ENCODE measurements at regions not wholly inside any gene's neighbourhood (a gene's known extent, or its start where the extent isn't known, plus 50 kb on each side); places are given as distances from the start of the nearest gene placed in this dataset.
A peak's percentile ranks its signal among the peaks of the same experiment; 100 is the strongest.
"Not testable (repeated sequence)": the region's sequence is repeated elsewhere in the genome, so short reads cannot be mapped to it uniquely, and the experiment has no call there.

GRCh38 chr1:113199760-113200455 is 126.9 kb downstream of the LRIG2 start:
- no peaks in the 10 kb centered on the region for H3K27me3 ChIP-seq (ENCODE audit: control insufficient read depth, insufficient read depth, low read length)
- DNase-seq, result peak; percentile 7
- no peaks in the 10 kb centered on the region for H3K9me3 ChIP-seq (replicated peaks; ENCODE audit: control insufficient read depth, low read depth, low read length)
- H3K36me3 ChIP-seq (ENCODE audit: control insufficient read depth, insufficient read depth, low read length), result no peaks in the 10 kb centered on the region
- no peaks in the 10 kb centered on the region for H3K4me1 ChIP-seq (ENCODE audit: control insufficient read depth, insufficient read depth, low read length)
- WGBS (ENCODE audit: insufficient coverage), result 17% methylated on average over 4 of the region's 8 CpGs
- no peak overlapping the region for H3K4me3 ChIP-seq (ENCODE audit: low read length)
- no peak overlapping the region for H3K27ac ChIP-seq (ENCODE audit: low read length)

- no peak overlapping the region for H3K27ac ChIP-seq (ENCODE audit: low read length)
- no peaks in the 10 kb centered on the region for H3K9me3 ChIP-seq (replicated peaks; ENCODE audit: control insufficient read depth, low read depth, low read length)
- no peak overlapping the region for H3K4me3 ChIP-seq (ENCODE audit: low read length)
- DNase-seq, result no peak
- H3K4me1 ChIP-seq (ENCODE audit: control insufficient read depth, insufficient read depth, low read length), result no peaks in the 10 kb centered on the region
- H3K36me3 ChIP-seq (ENCODE audit: control insufficient read depth, insufficient read depth, low read length), result no peaks in the 10 kb centered on the region
- H3K27me3 ChIP-seq (ENCODE audit: control insufficient read depth, insufficient read depth, low read length), result no peaks in the 10 kb centered on the region
Observed at GRCh38 chr1:113201560-113201959, 128.6 kb downstream of the LRIG2 start.

DNA sequence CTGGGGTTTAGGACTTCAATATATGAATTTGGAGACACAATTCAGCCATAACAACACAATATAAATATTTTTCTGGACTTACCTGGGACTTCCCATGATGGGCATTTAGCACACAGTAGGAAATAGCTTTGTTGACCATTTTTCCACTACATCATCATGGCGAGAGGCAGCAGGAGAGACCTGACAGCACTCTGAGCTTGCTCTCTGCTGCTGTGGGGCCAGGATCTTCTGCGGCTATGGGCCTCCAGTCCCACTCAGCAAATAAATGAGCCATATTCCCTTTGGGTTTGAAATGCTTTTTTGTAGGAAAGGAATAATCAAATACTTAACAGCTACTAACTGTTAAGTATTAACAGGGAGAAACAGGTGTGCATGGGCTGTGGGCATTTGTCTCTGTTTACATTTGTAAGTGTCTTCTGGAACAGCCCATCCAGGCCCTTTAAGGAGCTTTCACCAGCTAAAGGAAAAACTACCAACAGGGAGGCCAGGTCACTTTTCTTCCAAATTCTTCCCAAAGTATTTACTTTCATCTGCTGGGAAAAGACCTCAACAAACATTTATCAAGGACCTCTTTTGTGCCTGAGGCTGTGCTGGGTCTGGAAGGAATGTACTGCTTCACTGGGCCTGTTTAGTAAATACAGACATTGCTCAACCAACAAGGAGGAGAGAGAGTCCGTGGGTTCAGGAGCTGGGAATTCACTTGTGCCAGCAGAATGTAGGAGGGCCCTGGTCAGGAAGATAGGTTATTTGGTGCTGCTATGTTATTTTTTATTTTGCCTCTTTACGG is 133.2 kb downstream of the LRIG2 start:
- no peaks in the 10 kb centered on the region for H3K4me1 ChIP-seq (ENCODE audit: control insufficient read depth, insufficient read depth, low read length)
- H3K27ac ChIP-seq (ENCODE audit: low read length), result no peak overlapping the region
- no peaks in the 10 kb centered on the region for H3K36me3 ChIP-seq (ENCODE audit: control insufficient read depth, insufficient read depth, low read length)
- DNase-seq, result no peak
- WGBS (ENCODE audit: insufficient coverage), result 54% methylated on average over 2 of the region's 4 CpGs
- H3K9me3 ChIP-seq (replicated peaks; ENCODE audit: control insufficient read depth, low read depth, low read length), result no peaks in the 10 kb centered on the region
- H3K4me3 ChIP-seq (ENCODE audit: low read length), result no peak overlapping the region
- no peaks in the 10 kb centered on the region for H3K27me3 ChIP-seq (ENCODE audit: control insufficient read depth, insufficient read depth, low read length)

DNA sequence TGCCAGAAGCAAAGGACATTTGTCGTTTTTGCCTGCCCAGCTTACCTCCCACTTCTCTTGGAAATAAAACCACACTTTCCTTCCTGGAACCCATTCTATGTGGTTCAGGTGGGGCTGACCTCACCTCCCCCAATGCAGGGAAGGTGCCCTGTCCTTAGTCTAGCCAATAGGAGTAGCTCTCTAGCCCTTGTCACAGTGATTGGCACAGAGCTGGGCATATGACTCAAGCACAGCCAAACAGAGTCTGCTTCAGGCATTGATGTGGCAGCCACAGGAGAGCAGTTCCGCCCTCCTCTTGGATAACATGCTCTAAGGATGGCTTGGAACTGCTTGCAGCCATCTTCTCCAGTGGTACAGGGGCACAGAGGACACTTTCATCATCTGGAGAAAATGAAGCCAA is 134.0 kb downstream of the LRIG2 start:
- no peak for DNase-seq
- no peak overlapping the region for H3K27ac ChIP-seq (ENCODE audit: low read length)
- H3K4me3 ChIP-seq (ENCODE audit: low read length), result no peak overlapping the region
- no peaks in the 10 kb centered on the region for H3K36me3 ChIP-seq (ENCODE audit: control insufficient read depth, insufficient read depth, low read length)
- H3K9me3 ChIP-seq (replicated peaks; ENCODE audit: control insufficient read depth, low read depth, low read length), result no peaks in the 10 kb centered on the region
- no peaks in the 10 kb centered on the region for H3K4me1 ChIP-seq (ENCODE audit: control insufficient read depth, insufficient read depth, low read length)
- WGBS (ENCODE audit: insufficient coverage), result 50% methylated on average over 2 of the region's 2 CpGs
- H3K27me3 ChIP-seq (ENCODE audit: control insufficient read depth, insufficient read depth, low read length), result no peaks in the 10 kb centered on the region

DNA sequence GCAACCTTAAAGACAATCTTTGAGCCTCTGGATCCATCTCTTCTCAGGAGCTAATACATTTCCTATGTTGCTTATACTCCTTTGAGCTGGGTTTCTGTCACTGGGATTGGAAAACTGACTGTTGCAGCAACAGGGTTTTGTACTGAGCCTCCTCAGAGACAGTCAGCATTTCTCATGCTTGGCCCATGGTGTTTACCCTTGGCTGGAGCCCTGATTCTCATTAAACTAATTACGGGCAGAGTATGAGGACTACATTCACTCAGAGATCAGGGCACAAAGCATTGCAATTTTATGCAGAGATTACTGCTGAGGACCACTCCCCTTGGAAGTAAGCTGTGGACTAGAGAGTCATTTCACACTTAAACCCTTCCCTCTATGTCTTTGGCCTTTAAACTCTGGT is 134.5 kb downstream of the LRIG2 start:
- no peaks in the 10 kb centered on the region for H3K9me3 ChIP-seq (replicated peaks; ENCODE audit: control insufficient read depth, low read depth, low read length)
- no peak for DNase-seq
- H3K36me3 ChIP-seq (ENCODE audit: control insufficient read depth, insufficient read depth, low read length), result no peaks in the 10 kb centered on the region
- WGBS (ENCODE audit: insufficient coverage), result no CpG with 5 or more reads among the region's 1 CpG
- H3K27me3 ChIP-seq (ENCODE audit: control insufficient read depth, insufficient read depth, low read length), result no peaks in the 10 kb centered on the region
- no peak overlapping the region for H3K4me3 ChIP-seq (ENCODE audit: low read length)
- H3K27ac ChIP-seq (ENCODE audit: low read length), result no peak overlapping the region
- H3K4me1 ChIP-seq (ENCODE audit: control insufficient read depth, insufficient read depth, low read length), result no peaks in the 10 kb centered on the region

DNA sequence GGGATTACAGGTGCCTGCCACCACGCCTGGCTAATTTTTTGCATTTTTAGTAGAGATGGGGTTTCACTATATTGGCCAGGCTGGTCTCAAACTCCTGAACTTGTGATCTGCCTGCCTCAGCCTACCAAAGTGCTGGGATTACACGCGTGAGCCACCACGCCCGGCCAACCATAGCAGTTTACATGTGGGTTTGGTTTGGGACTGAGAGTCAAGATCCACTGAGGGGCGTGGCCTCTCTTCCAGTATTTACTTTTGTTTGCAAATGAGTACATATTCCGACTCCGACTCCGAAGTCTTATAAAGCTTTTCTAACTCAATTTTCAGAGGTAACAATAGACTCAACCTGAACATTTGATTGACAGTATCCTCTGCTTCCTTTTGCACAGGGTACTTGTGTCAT is 135.4 kb downstream of the LRIG2 start:
- H3K4me1 ChIP-seq (ENCODE audit: control insufficient read depth, insufficient read depth, low read length); H3K27me3 ChIP-seq (ENCODE audit: control insufficient read depth, insufficient read depth, low read length); H3K4me3 ChIP-seq (ENCODE audit: low read length); H3K27ac ChIP-seq (ENCODE audit: low read length); H3K9me3 ChIP-seq (replicated peaks; ENCODE audit: control insufficient read depth, low read depth, low read length); DNase-seq; H3K36me3 ChIP-seq (ENCODE audit: control insufficient read depth, insufficient read depth, low read length): not testable (repeated sequence)
- WGBS (ENCODE audit: insufficient coverage), result 95% methylated on average over 7 of the region's 9 CpGs

DNA sequence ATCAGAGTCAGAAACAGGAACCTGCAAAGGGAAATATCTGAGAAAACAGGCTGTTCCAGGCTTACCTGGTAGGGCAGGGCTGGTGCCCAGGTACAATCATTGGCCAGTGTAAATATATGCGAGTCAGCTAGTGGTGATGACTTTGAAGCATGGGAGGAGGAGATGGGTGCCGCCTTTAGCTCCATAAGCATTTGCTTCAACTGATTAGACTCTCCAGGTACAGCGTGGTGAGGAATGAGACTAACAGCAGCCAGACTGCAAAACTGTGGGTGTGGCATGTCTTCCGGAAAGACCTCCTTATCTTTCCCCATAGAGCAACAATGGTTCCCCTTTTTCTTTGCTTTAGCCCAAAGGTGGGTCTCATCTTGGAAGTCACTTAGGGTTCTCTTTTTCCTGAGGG is 137.2 kb downstream of the LRIG2 start:
- H3K27ac ChIP-seq (ENCODE audit: low read length), result no peak overlapping the region
- no peak overlapping the region for H3K4me3 ChIP-seq (ENCODE audit: low read length)
- no peak for DNase-seq
- no peaks in the 10 kb centered on the region for H3K9me3 ChIP-seq (replicated peaks; ENCODE audit: control insufficient read depth, low read depth, low read length)
- no peaks in the 10 kb centered on the region for H3K27me3 ChIP-seq (ENCODE audit: control insufficient read depth, insufficient read depth, low read length)
- H3K36me3 ChIP-seq (ENCODE audit: control insufficient read depth, insufficient read depth, low read length), result no peaks in the 10 kb centered on the region
- 100% methylated on average over 2 of the region's 4 CpGs for WGBS (ENCODE audit: insufficient coverage)
- H3K4me1 ChIP-seq (ENCODE audit: control insufficient read depth, insufficient read depth, low read length), result no peaks in the 10 kb centered on the region

DNA sequence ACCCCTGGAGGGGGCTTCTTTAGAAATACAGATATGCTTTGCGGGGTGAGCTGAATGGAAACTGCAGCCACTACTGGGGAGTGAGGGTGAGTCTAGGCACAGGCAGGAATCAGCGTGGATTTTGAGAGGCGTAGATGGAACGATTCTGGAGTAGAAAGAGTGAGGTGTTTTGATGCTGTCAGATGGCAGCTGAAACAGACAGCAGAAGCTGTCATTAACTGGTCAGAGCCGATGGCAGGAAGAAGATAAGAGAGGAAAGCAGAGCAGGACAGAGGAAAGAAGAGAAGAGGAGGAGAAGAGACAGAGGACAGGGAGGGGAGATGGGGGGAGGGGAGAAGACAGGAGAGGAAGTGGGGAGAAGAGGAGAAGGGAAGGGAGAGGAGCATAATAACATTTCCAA is 138.5 kb downstream of the LRIG2 start:
- no peaks in the 10 kb centered on the region for H3K4me1 ChIP-seq (ENCODE audit: control insufficient read depth, insufficient read depth, low read length)
- no peak for DNase-seq
- H3K9me3 ChIP-seq (replicated peaks; ENCODE audit: control insufficient read depth, low read depth, low read length), result no peaks in the 10 kb centered on the region
- no peaks in the 10 kb centered on the region for H3K27me3 ChIP-seq (ENCODE audit: control insufficient read depth, insufficient read depth, low read length)
- no peaks in the 10 kb centered on the region for H3K36me3 ChIP-seq (ENCODE audit: control insufficient read depth, insufficient read depth, low read length)
- no peak overlapping the region for H3K27ac ChIP-seq (ENCODE audit: low read length)
- WGBS (ENCODE audit: insufficient coverage), result 47% methylated on average over 5 of the region's 5 CpGs
- H3K4me3 ChIP-seq (ENCODE audit: low read length), result no peak overlapping the region

DNA sequence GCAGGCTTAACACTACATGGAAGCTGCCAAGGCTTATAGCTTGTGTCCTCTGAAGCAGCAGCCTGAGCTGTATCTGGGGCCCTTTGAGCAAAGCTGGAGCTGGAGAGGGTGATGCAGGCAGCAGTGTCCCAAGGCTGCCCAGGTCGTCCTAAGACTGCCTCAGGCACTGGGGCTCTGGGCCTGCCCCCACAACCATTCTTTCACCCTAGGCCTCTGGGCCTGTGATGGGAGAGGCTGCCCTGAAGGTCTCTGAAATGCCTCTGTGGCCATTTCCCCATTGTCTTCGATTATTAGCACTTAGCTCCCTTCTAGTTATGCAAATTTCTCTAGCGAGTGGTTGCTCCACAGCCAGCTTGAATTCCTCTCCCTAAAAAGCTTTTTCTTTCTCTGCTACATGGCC is 142.0 kb downstream of the LRIG2 start:
- DNase-seq, result no peak
- WGBS (ENCODE audit: insufficient coverage), result 86% methylated on average over 3 of the region's 3 CpGs
- Histone ChIP-seq H3K27ac (ENCODE audit: low read length) (no peak overlapping the region), H3K36me3 (ENCODE audit: control insufficient read depth, insufficient read depth, low read length) (no peaks in the 10 kb centered on the region), H3K4me3 (ENCODE audit: low read length) (no peak overlapping the region), H3K4me1 (ENCODE audit: control insufficient read depth, insufficient read depth, low read length) (no peaks in the 10 kb centered on the region), H3K27me3 (ENCODE audit: control insufficient read depth, insufficient read depth, low read length) (no peaks in the 10 kb centered on the region), H3K9me3 (replicated peaks; ENCODE audit: control insufficient read depth, low read depth, low read length) (no peaks in the 10 kb centered on the region)

DNA sequence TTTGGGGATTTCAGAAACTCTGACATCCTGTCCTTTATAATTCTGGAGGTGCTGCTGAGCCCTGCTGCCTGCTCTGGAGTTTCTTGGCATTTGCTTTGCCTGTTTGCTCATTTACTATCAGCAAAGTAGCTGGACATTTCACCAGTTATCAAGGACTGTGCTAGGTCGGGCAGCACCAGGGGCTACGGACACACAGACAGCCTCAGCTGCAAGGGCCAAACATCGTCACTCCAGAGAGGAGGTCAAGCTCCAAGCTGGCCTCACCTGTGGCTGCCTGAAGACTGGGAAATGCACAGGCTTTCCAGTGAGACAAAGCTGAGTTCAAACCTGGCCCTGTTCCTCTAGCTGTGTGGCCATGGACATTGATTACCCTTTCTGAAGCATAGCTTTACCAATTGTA is 143.7 kb downstream of the LRIG2 start:
- no peak overlapping the region for H3K27ac ChIP-seq (ENCODE audit: low read length)
- DNase-seq, result no peak
- no peaks in the 10 kb centered on the region for H3K9me3 ChIP-seq (replicated peaks; ENCODE audit: control insufficient read depth, low read depth, low read length)
- no peaks in the 10 kb centered on the region for H3K4me1 ChIP-seq (ENCODE audit: control insufficient read depth, insufficient read depth, low read length)
- 72% methylated on average over 3 of the region's 3 CpGs for WGBS (ENCODE audit: insufficient coverage)
- no peak overlapping the region for H3K4me3 ChIP-seq (ENCODE audit: low read length)
- no peaks in the 10 kb centered on the region for H3K27me3 ChIP-seq (ENCODE audit: control insufficient read depth, insufficient read depth, low read length)
- no peaks in the 10 kb centered on the region for H3K36me3 ChIP-seq (ENCODE audit: control insufficient read depth, insufficient read depth, low read length)
